Panc1 (cell line): ENCODE measurements at regions not wholly inside any gene's neighbourhood (a gene's known extent, or its start where the extent isn't known, plus 50 kb on each side); places are given as distances from the start of the nearest gene placed in this dataset.

Experiments used
- POLR2AphosphoS5 ChIP-seq: IDR thresholded peaks from 2 replicates; pipeline ENCODE4 v1.6.1; 2012; ENCODE audit warnings: mild to moderate bottlenecking, low read depth, low read length, moderate library complexity
- SIN3A ChIP-seq: IDR thresholded peaks from 2 replicates; pipeline ENCODE4 v1.6.1; 2012; ENCODE audit warnings: low read depth, mild to moderate bottlenecking, low read length, moderate library complexity, borderline replicate concordance; ENCODE audit not compliant: insufficient read depth
- TF ChIP-seq, protein P1 (sequence below): fragments of 450-650 bp; IDR thresholded peaks from 2 replicates; pipeline ENCODE4 v1.5.1; 2017; ENCODE audit warnings: mild to moderate bottlenecking
- TF ChIP-seq, protein P2 (sequence below), 2 experiments: IDR thresholded peaks; 2 replicates each; pipeline ENCODE4 v1.6.1; 2011 to 2012; ENCODE audit warnings: low read depth in 2 of 2, control low read depth in 1 of 2, low read length in 1 of 2, mild to moderate bottlenecking in 1 of 2, moderate library complexity in 1 of 2; ENCODE audit not compliant: insufficient read depth in 1 of 2

DNA sequence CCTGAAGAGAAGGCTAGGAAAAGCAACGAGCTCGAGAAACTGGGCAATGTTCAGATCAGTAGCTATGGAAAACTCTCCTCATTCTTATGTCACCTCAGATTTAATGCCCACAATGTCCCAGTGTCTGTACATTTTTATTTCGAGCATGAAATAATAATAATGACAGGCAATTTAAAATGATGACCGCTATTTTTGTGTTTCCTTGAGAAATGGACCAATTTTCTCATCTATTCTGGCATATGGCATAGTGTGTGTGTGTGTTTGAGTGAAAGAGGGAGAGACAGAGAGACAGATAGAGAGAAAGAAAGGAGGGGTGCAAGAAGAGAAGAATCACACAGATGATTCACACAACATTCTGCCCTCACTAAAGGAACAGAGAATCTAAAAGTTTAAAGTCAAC lies 119.1 kb upstream of the C1orf21 start:
- TF ChIP-seq, protein P1, sequence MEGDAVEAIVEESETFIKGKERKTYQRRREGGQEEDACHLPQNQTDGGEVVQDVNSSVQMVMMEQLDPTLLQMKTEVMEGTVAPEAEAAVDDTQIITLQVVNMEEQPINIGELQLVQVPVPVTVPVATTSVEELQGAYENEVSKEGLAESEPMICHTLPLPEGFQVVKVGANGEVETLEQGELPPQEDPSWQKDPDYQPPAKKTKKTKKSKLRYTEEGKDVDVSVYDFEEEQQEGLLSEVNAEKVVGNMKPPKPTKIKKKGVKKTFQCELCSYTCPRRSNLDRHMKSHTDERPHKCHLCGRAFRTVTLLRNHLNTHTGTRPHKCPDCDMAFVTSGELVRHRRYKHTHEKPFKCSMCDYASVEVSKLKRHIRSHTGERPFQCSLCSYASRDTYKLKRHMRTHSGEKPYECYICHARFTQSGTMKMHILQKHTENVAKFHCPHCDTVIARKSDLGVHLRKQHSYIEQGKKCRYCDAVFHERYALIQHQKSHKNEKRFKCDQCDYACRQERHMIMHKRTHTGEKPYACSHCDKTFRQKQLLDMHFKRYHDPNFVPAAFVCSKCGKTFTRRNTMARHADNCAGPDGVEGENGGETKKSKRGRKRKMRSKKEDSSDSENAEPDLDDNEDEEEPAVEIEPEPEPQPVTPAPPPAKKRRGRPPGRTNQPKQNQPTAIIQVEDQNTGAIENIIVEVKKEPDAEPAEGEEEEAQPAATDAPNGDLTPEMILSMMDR = no peak
- TF ChIP-seq SIN3A (no peak), POLR2AphosphoS5 (no peak)
- TF ChIP-seq, protein P2, sequence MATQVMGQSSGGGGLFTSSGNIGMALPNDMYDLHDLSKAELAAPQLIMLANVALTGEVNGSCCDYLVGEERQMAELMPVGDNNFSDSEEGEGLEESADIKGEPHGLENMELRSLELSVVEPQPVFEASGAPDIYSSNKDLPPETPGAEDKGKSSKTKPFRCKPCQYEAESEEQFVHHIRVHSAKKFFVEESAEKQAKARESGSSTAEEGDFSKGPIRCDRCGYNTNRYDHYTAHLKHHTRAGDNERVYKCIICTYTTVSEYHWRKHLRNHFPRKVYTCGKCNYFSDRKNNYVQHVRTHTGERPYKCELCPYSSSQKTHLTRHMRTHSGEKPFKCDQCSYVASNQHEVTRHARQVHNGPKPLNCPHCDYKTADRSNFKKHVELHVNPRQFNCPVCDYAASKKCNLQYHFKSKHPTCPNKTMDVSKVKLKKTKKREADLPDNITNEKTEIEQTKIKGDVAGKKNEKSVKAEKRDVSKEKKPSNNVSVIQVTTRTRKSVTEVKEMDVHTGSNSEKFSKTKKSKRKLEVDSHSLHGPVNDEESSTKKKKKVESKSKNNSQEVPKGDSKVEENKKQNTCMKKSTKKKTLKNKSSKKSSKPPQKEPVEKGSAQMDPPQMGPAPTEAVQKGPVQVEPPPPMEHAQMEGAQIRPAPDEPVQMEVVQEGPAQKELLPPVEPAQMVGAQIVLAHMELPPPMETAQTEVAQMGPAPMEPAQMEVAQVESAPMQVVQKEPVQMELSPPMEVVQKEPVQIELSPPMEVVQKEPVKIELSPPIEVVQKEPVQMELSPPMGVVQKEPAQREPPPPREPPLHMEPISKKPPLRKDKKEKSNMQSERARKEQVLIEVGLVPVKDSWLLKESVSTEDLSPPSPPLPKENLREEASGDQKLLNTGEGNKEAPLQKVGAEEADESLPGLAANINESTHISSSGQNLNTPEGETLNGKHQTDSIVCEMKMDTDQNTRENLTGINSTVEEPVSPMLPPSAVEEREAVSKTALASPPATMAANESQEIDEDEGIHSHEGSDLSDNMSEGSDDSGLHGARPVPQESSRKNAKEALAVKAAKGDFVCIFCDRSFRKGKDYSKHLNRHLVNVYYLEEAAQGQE (IDR thresholded peaks at IDR 0.05; ENCODE audit: insufficient read depth in 1 of 2, low read depth in 2 of 2, low read length in 1 of 2) = no peak
